ENCODE measurements at regions not wholly inside any gene's neighbourhood (a gene's known extent, or its start where the extent isn't known, plus 50 kb on each side); places are given as distances from the start of the nearest gene placed in this dataset.

- no peaks in the 10 kb centered on the region for H3F3A ChIP-seq (ENCODE audit: insufficient read depth)
- in situ Hi-C loops (cut with MboI): no loop called here
- no peaks in the 10 kb centered on the region for H3K4me1 ChIP-seq (ENCODE audit: insufficient read depth)
- H3K36me3 ChIP-seq (ENCODE audit: low read depth): no peaks in the 10 kb centered on the region
- H3K9me3 ChIP-seq (ENCODE audit: low read depth): no peaks in the 10 kb centered on the region
- H3K79me2 ChIP-seq (ENCODE audit: insufficient read depth): no peaks in the 10 kb centered on the region
- H3K4me3 ChIP-seq: no peak overlapping the region
- H3K27me3 ChIP-seq (replicated peaks; ENCODE audit: insufficient read depth): no peaks in the 10 kb centered on the region
- H4K20me1 ChIP-seq (ENCODE audit: insufficient read depth): no peaks in the 10 kb centered on the region
- TF ChIP-seq EZH2phosphoT487 (IDR thresholded peaks at IDR 0.05; ENCODE audit: insufficient read depth, low read depth) (no peak), EZH2 (IDR thresholded peaks at IDR 0.05; ENCODE audit: insufficient read depth, poor library complexity, severe bottlenecking) (no peak)
- no peaks in the 10 kb centered on the region for H3K9me2 ChIP-seq (ENCODE audit: insufficient read depth)
- DNase-seq: no peak
- H3K9ac ChIP-seq: no peak overlapping the region
- no peak overlapping the region for H2AFZ ChIP-seq
- no peak overlapping the region for H3K27ac ChIP-seq
- H3K4me2 ChIP-seq (ENCODE audit: unreplicated experiment): no peak overlapping the region
- WGBS, 2 experiments (ENCODE audit: low coverage in 1 of 2, low lambda C conversion rate in 2 of 2, missing lambda C conversion rate in 2 of 2): 9 to 19% methylated on average over 2 of the region's 2 CpGs
These were observed 129.0 kb upstream of the SEL1L start for GRCh38 chr14:81662570-81663197.

DNA sequence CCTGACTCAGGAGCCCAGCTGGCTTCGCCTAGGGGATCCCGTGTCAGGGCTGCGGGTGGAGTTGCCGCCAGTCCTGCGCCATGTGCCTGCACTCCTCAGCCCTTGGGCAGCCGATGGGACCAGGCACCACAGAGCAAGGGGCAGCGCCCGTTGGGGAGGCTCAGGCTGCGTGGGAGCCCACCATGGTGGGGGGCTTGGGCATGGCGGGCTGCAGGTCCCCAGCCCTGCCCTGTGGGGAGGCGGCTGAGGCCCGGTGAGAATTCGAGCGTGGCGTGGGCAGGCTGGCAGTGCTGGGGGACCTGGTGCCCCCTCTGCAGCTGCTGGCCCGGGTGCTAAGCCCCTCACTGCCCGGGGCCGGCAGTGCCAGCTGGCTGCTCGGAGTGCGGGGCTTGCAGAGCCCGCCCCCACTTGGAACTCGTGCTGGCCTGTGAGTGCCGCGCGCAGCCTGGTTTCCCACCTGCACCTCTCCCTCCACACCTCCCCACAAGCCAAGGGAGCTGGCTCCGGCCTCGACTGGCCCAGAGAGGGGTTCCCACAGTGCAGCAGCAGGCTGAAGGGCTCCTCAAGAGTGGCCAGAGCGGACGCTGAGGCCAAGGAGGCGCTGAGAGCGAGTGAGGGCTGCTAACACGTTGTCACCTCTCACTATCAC, 135.1 kb upstream of the SEL1L start:
- H3K9me2 ChIP-seq (ENCODE audit: insufficient read depth): no peaks in the 10 kb centered on the region
- H4K20me1 ChIP-seq (ENCODE audit: insufficient read depth): no peaks in the 10 kb centered on the region
- H3K79me2 ChIP-seq (ENCODE audit: insufficient read depth): no peaks in the 10 kb centered on the region
- TF ChIP-seq EZH2phosphoT487 (IDR thresholded peaks at IDR 0.05; ENCODE audit: insufficient read depth, low read depth) (no peak), EZH2 (IDR thresholded peaks at IDR 0.05; ENCODE audit: insufficient read depth, poor library complexity, severe bottlenecking) (no peak)
- H2AFZ ChIP-seq: no peak overlapping the region
- 64 to 66% methylated on average over 17 to 32 of the region's 32 CpGs for WGBS, 2 experiments (ENCODE audit: low coverage in 1 of 2, low lambda C conversion rate in 2 of 2, missing lambda C conversion rate in 2 of 2)
- H3K4me1 ChIP-seq (ENCODE audit: insufficient read depth): no peaks in the 10 kb centered on the region
- in situ Hi-C loops (cut with MboI): no loop called here
- H3K27ac ChIP-seq: no peak overlapping the region
- no peaks in the 10 kb centered on the region for H3K36me3 ChIP-seq (ENCODE audit: low read depth)
- no peaks in the 10 kb centered on the region for H3K9me3 ChIP-seq (ENCODE audit: low read depth)
- no peaks in the 10 kb centered on the region for H3F3A ChIP-seq (ENCODE audit: insufficient read depth)
- H3K4me3 ChIP-seq: no peak overlapping the region
- no peaks in the 10 kb centered on the region for H3K27me3 ChIP-seq (replicated peaks; ENCODE audit: insufficient read depth)
- DNase-seq: no peak
- H3K9ac ChIP-seq: no peak overlapping the region
- H3K4me2 ChIP-seq (ENCODE audit: unreplicated experiment): no peak overlapping the region

- in situ Hi-C loops (cut with MboI): no loop called here
- Histone ChIP-seq H3K27ac (no peak overlapping the region), H3K79me2 (ENCODE audit: insufficient read depth) (no peaks in the 10 kb centered on the region), H3K27me3 (replicated peaks; ENCODE audit: insufficient read depth) (no peaks in the 10 kb centered on the region), H3K4me2 (ENCODE audit: unreplicated experiment) (no peak overlapping the region), H2AFZ (no peak overlapping the region), H3K9me2 (ENCODE audit: insufficient read depth) (no peaks in the 10 kb centered on the region), H3K9ac (no peak overlapping the region), H4K20me1 (ENCODE audit: insufficient read depth) (no peaks in the 10 kb centered on the region), H3K36me3 (ENCODE audit: low read depth) (no peaks in the 10 kb centered on the region), H3K4me3 (no peak overlapping the region), H3F3A (ENCODE audit: insufficient read depth) (no peaks in the 10 kb centered on the region), H3K4me1 (ENCODE audit: insufficient read depth) (no peaks in the 10 kb centered on the region), H3K9me3 (ENCODE audit: low read depth) (no peaks in the 10 kb centered on the region)
- TF ChIP-seq EZH2 (IDR thresholded peaks at IDR 0.05; ENCODE audit: insufficient read depth, poor library complexity, severe bottlenecking) (no peak), EZH2phosphoT487 (IDR thresholded peaks at IDR 0.05; ENCODE audit: insufficient read depth, low read depth) (no peak)
- WGBS, 2 experiments (ENCODE audit: low coverage in 1 of 2, low lambda C conversion rate in 2 of 2, missing lambda C conversion rate in 2 of 2): 31 to 46% methylated on average over 2 of the region's 2 CpGs
- no peak for DNase-seq
These were observed 135.7 kb upstream of the SEL1L start for GRCh38 chr14:81669308-81669707.

- TF ChIP-seq EZH2phosphoT487 (IDR thresholded peaks at IDR 0.05; ENCODE audit: insufficient read depth, low read depth) (no peak), EZH2 (IDR thresholded peaks at IDR 0.05; ENCODE audit: insufficient read depth, poor library complexity, severe bottlenecking) (no peak)
- in situ Hi-C loops (cut with MboI): no loop called here
- no peak overlapping the region for H3K4me2 ChIP-seq (ENCODE audit: unreplicated experiment)
These were observed 140.3 kb upstream of the SEL1L start for GRCh38 chr14:81673930-81674329.

More at GRCh38 chr14:81673930-81674329, 140.3 kb upstream of the SEL1L start:
- no peaks in the 10 kb centered on the region for H3K36me3 ChIP-seq (ENCODE audit: low read depth)
- no peak overlapping the region for H3K4me3 ChIP-seq
- H2AFZ ChIP-seq: no peak overlapping the region
- no peaks in the 10 kb centered on the region for H4K20me1 ChIP-seq (ENCODE audit: insufficient read depth)
- no peaks in the 10 kb centered on the region for H3K9me2 ChIP-seq (ENCODE audit: insufficient read depth)
- H3K27me3 ChIP-seq (replicated peaks; ENCODE audit: insufficient read depth): no peaks in the 10 kb centered on the region
- no peaks in the 10 kb centered on the region for H3F3A ChIP-seq (ENCODE audit: insufficient read depth)
- no peak for DNase-seq
- H3K9me3 ChIP-seq (ENCODE audit: low read depth): no peaks in the 10 kb centered on the region
- 7 to 10% methylated on average over 3 of the region's 3 CpGs for WGBS, 2 experiments (ENCODE audit: low coverage in 1 of 2, low lambda C conversion rate in 2 of 2, missing lambda C conversion rate in 2 of 2)
- no peaks in the 10 kb centered on the region for H3K4me1 ChIP-seq (ENCODE audit: insufficient read depth)
- H3K9ac ChIP-seq: no peak overlapping the region
- H3K27ac ChIP-seq: no peak overlapping the region
- no peaks in the 10 kb centered on the region for H3K79me2 ChIP-seq (ENCODE audit: insufficient read depth)
